NCI-H187 treated with DMSO at 0.1 percent for 48 hours (cell line): ENCODE measurements at regions not wholly inside any gene's neighbourhood (a gene's known extent, or its start where the extent isn't known, plus 50 kb on each side); places are given as distances from the start of the nearest gene placed in this dataset.
A peak's percentile ranks its signal among the peaks of the same experiment; 100 is the strongest.
"Not testable (repeated sequence)": the region's sequence is repeated elsewhere in the genome, so short reads cannot be mapped to it uniquely, and the experiment has no call there.

Experiments used
- DNase-seq: peaks from one replicate; lab custom pipeline; 2025; lab: John Stamatoyannopoulos, UW

DNA sequence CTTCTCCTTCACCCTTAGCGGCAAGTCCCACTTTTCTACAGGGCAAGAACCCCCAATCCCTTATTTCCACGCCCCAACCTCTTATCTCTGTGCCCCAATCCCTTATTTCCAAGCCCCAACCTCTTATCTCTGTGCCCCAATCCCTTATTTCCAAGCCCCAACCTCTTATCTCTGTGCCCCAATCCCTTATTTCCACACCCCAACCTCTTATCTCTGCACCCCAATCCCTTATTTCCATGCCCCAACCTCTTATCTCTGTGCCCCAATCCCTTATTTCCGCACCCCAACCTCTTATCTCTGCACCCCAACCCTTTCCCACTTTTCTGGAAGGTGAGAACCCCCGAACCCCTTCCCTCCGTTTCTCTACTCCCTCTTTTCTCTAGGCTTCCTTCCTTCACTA is 116.1 kb upstream of the GJE1 start:
- not testable (repeated sequence) for DNase-seq

DNA sequence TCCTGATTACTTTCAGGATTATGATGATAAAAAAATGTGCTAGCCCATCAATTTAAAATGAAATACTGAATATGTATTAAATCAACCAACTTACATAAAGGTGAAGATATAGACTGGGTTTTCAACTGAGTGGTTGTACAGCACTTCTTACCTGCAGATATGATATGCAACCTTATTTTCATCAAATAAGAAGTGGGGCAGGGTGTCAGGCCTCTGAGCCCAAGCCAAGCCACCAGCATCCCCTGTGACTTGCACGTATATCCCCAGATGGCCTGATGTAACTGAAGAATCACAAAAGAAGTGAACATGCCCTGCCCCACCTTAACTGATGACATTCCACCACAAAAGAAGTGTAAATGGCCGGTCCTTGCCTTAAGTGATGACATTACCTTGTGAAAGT is 117.3 kb upstream of the GJE1 start:
- not testable (repeated sequence) for DNase-seq

DNA sequence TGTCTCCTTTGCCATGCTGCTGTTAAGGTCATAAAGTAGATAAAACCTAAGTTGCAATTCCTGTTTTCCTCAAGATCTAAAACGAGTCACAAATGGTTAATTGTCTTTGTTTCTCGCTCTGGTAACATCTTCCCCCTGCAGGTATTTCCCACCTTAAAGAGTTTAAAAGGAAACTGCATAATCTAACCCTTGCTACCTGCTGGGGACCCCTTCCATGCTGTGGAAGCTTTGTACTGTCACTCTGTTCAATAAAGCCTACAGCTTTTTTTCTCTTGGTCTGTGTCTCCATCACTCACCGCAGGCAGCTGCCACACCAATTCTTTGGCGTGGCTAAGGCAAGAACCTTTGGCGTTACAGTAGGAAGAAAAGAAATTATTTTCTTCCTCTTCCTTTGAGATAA is 117.7 kb upstream of the GJE1 start:
- no peak for DNase-seq

DNA sequence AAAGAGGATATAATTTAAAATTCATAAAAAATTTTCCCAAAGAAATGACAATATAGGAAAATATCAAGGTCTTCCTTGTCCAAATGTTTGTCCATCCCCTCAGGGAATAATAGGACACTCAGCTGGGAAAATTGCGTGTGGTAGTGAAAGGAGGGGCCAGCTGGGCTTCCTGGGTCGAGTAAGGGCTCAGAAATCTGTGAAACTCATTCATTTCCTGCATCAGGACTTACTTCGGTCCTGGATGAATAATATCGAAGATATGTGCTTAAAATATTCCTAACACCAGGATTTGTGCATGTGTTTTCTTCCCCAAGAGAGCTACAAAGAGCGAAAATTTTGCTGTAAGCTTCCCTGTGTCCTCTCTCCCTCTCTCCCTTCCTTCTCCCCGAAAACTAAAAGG is 118.2 kb upstream of the GJE1 start:
- no peak for DNase-seq

DNA sequence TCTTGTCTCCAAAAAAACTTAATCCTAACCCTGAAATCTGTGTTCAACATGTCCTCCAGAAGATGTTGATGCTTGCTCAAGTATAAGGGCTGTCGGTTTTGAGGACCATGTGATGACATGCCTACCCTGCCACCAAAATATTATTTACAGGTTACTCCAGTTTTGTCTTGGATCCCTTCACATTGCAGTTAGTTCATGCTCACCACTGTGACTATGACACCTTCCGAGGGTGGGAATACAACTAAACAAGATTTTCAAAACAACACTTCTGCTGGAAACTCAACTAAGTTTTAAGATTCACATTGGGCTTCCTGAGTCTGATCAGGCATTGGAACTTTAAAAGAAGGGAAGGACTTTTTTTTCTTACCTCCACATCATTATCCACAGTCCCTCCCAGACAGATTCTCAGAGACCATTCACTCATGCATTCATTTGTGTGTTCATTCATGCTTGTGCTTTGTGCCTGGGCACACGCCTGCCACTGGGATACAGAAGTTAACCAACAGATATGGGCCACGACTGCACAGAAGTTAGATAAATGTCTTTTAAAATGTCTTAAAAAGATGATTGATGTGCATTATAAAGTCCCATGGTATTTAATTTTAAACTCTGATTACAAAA is 118.7 kb upstream of the GJE1 start:
- no peak for DNase-seq

DNA sequence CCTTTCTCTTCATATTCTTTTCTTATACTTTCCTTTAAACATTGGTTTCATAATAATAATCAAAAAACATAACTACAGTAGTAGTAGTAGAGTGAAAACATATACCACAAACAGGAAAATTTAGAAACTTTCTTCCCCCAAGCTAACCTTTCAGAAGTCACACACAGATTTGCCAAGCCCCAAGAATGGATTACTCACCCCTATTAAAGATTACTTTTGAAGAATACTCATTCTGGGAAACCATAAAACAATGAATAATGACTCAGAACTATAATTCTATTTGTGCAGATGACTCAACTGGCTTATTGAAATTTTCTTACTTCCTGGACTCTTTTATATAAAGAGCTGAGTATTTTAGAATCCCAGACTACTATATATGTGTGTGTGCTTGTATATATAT is 119.4 kb upstream of the GJE1 start:
- DNase-seq: no peak

DNA sequence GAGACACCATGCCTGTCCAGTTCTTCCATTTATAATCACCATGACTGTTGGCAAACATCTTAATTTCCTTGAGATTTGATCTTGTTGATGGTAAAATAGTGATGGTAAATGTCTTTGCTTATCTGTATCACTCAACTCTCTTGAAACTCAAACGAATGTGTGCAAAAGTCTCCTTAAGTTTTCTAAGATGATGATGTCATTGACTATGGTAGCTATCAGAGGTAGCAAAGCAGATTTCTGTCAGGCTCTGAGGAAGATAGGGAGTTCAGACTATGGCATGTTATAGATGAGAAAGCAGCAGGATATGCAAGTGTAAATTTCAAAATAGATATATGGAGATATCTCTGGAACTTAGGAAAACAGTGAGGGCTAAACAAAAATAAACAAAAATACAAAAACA is 121.0 kb upstream of the GJE1 start:
- no peak for DNase-seq

DNA sequence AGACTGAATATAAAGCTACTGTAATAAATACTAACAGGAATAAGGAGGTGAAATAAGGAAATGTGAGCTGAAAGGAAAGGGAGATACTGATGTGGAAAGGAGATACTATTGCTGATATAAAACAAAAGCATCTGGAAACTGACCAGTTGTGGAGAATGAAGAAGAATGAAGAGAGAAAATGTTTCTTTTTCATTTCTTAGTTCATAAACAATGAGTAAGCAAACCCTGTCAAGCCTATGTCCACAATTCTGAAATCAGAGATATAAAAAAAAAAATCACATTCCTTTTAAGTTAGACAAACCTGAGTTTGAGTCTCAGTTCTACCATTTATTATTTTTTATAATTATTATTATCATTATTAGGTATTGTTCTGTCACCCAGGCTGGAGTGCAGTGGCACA is 121.6 kb upstream of the GJE1 start:
- DNase-seq: no peak

DNA sequence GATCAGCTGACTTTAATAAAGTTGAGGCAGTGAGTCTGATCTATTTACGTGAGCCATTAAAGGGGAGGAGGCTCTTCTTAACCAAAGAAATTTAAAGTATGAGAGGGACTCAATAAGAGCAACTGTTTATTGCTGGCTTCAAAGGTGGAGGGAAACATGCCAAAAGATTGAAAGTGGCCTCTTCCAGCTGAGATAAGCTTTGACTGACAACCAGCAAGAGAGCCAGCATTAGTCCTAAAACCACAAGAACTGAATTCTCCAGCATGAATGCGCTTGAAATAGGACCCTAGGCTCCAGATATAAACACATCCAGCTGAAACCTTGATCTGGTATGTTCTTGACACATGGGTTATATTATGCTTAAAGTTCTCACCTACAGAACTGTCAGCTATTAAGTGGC is 123.1 kb upstream of the GJE1 start:
- DNase-seq: no peak

DNA sequence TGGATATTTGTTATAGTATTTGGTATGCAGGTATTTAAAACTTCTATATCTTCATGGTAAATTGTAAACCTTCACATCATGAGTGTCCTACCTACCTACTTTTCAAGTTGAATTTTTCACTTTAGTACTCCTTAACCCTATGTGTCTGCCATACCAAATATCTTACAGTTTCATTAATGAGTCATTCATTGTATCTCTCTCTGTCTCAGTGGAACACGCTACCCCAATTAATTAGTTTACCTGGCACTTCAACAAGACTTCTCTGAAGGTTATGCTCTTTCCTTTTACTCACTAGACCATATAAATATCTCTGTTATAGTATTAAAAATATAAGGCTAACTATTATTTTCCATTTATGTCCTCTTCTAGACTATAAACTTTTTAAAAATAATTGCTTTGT is 123.9 kb upstream of the GJE1 start:
- no peak for DNase-seq

DNA sequence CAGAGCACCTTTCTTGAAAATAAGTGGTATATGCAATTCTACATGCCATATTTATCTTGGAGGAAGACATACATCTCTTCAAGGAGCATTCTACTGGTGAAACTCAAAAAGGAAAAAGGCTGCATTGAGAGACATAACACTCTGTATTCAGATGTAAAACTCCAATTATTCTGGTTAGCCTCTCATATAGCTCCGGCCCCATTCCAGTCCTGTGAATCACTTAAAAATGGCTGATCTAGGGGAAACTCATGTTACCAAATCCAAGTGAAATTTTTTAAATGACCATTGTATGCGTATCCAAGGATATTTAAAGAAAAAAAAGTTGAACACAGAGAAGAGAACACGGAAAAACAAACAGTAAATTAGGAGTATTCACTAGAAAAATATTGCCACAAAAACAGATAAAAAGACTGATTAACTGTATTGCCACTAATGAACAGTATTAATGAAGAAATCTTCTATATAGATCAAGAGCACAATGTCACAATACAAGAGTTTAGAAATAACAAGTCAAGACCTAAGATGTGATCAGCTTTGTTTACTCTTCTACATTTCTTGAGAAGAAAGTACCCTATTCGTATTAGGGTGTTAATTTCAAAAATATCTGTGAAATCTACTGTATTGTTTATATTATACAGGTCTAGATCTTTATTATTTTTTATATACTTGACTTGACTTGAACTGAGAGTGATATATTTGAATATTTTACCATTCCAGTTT is 124.5 kb upstream of the GJE1 start:
- DNase-seq: no peak

DNA sequence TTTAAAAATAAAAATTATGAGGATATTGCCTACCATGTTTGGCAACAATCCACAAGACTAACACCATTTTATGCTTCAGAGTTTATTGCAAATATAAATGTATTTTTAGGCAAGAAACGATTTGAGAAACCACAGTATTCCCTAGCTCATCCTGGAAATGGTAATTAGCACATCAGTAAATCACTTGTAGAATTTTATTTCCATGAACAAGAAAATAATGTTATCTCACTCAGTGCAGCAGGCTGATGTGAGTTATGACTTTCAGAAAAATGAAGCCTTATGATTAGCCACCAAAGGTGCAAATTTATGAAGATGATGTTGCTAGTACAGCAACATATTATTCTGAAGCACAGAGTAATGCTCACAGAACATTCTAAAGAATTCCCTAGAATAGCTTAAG is 127.7 kb upstream of the GJE1 start:
- no peak for DNase-seq

DNA sequence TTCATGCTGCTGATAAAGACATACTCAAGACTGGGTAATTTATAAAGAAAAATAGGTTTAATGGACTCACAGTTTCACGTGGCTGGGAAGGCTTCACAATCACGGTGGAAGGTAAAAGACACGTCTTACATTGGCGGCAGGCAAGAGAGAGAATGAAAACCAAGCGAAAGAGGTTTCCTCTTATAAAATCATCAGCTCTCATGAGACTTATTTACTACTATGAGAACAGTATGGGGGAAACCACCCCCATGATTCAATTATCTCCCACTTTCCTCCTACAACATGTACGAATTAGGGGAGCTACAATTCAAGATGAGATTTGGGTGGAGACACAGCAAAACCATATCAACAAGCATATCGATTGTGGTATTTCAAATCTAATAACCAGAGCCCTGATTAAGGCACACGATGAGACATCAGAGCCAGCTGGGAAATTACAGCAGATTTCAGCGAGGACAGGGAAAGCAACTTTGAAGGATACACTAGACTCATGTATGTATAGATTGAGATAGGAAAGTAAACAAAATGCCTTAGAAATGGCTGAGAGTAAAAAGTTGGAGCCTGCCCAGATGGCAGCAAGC is 129.8 kb upstream of the GJE1 start:
- DNase-seq: no peak

DNA sequence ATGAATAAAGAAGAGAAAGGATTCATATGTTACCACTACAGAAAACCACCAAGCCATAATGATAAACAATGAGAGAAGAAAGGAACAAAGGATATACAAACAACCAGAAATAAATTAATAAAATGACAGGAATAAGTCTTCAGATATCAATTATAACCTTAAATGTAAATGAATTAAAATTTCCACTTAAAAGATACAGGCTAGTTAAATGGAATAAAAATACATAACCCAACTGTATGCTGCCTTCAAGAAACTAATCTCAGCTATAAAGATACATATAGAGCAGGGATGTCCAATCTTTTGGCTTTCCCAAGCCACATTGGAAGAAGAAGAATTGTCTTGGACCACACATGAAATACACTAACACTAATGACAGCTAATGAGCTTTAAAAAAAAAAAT is 135.9 kb upstream of the GJE1 start:
- no peak for DNase-seq

DNA sequence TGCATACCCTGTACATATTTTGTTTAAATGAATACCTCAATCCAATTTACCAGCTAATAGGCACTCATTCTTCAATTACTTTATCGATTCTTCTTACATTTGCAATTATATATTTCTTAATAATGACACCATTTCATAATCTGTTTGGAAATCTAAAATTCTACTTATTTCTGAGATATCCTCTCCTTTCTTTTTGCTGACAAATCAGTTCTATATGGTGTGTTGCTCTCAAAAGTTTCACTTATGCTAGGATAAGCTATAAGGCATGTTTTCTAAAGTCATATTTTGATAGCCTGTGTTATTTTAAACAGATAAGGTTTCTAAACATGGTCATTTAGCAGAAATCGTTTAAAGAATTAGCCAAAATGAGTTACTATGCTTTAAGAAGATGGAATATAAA is 140.6 kb upstream of the GJE1 start:
- no peak for DNase-seq

DNA sequence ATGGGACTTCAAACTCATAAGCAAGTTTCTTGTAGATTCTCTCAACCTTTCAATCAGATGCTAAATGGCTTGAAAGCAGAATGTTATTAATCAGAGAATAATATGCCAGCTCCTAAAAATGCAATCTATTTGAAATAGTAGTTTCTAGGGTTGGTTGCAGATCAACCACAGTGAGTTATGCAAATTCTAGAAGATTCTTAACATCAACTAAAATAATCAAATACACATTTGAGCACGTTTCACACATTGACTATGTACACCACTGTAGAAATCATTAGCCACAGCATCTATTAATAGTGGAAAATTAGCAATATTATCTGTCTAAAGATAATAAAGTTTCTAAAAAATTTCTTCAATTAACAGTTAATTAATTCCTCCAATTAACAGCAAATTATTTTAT is 141.9 kb upstream of the GJE1 start:
- no peak for DNase-seq

DNA sequence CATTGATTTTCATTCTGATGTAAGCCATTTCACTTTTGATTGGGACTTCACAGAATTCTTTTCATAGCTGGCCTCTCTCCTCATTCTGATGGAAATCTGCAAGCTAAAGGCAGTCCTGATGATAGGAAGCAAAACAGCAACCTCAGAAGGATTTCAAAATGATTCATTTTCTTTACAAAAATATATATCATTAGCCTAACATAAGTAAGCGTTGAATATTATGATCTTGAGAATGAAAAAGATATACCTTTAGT is 143.1 kb upstream of the GJE1 start:
- no peak for DNase-seq

DNA sequence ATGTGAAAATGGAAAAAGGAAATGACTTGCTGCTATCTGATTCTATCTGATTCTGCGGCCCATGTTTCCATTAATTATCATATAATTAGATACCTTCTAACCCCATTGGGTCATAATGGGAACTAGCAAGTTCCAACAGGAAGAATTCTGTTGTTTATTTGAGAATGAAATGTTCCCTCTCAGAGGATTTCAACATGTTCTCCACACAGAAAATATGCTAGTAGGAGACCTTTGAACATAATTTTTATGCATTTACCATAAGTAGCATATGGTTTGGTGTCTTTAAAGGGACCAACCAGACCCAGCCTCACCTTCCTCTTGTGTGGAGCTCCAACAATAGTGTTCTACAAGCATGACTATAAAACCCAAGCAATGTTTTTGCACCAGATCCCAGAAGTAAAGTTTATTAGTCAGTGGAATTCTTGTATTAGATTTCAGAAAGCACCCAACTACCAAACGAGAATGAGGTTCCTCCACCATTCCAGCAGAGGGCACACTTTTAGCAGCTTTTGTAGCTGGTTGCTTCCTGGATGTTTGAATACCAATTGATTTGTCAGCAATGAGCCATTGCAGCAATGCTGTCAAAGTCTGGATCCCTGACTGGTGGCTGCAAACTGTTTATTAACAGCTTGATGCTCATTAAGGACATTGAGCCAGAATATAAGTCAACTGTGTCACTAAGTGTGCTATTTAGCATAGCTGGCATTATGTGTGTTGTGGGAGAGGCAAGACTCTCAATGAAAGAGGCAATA is 143.6 kb upstream of the GJE1 start:
- peak; percentile 21 for DNase-seq

DNA sequence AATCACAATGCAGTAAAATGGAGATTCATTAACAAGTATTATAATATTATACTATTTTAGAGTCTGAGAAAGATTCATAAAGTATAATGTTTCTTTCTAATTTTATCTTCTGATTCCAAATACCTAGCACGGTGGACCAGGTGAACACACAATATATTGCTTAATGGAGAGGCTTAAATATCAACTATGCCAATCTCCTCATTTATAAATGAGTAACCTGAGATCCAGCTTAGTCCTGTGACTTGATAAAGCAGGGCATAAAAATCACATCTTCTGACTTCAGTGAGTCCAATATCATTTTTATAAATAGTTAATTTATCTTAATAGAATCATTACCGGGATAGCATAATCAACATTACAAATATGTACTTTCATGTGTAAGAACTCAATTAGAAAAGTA is 144.4 kb upstream of the GJE1 start:
- no peak for DNase-seq

DNA sequence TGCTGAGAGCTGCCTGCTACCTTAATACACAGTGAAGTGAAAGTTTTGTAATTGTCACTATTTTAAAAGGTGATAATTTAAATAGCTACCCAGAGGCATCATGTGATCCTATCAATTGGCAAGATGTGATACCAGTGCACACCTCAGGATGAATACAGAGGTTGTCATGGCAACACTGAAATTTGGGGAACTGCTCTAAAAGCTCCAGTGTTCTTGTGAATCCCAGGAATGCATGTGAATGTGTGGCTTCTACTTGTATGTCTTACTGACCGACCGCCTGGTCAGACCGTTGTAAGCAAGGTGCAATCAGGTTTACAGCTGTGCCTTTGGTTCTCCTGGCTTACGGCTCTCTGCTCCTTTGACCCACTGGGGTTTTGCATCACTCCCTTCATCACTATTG is 146.3 kb upstream of the GJE1 start:
- DNase-seq: no peak

DNA sequence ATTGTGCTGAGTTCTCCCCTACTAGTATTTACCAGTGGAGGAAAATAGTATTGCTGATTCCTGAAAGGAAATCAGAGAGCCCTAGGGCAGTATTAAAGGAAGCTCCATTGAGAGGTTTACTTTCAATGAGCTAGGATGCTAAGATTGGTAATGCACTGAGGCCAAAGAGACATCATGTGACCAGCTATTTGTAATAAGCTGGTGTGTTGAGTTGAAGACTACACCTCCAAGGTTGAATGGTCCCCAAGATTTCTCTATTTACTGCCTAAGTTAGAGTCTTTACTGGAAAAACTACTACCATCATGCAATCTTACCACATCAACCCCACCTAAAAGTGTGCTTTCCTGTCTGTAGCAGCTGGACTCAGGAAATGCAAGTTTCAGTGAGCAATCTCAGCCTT is 151.5 kb upstream of the GJE1 start:
- DNase-seq: no peak

DNA sequence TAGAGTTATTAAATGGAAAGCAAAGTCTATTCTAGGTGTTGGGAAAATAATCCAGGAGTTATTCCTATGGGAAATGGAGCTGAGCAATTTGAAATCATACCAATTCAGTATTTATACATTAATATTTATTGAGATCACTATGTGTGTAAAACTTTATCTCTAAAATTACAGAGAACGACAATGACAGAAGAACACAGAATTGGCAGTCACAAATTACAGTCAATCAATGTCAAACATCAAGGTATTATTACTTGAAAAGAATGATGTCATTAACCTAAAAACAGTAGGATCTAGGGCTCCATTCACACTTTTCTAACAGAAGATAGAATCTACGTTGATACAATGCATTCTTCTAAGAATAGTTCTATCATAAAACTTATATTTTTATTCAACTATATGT is 154.9 kb upstream of the GJE1 start:
- DNase-seq: no peak

DNA sequence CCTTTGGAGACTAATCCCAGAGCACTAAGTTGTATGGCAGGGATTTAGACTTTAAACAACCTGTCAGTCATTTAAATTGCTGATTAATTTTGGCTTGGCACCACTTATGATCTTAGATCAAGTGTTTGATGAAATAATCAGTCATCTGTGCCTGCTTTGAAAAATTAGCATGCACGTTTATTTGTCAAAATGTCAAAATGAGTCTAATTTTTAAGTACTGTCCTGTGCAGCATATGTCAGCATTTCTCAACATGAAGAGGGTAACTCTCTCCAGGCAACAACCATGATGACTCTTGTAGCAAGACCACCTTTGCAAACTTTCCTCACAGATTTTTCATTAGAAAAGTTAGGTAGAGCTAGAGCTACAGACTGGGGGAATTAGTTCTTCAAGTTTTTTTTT is 155.7 kb upstream of the GJE1 start:
- no peak for DNase-seq
